Smooth muscle cell (in vitro differentiated cells): ENCODE measurements at regions not wholly inside any gene's neighbourhood (a gene's known extent, or its start where the extent isn't known, plus 50 kb on each side); places are given as distances from the start of the nearest gene placed in this dataset.

Source experiments
- DNase-seq: peaks from one replicate; lab custom pipeline; 2025; ENCODE audit not compliant: unreplicated experiment; lab: John Stamatoyannopoulos, UW
- H2AFZ ChIP-seq: fragments of 200-600 bp; sonication (generic); 2 replicates; pipeline ENCODE4 v1.6.0; 2016; ENCODE audit warnings: antibody characterized with exemption, low read depth, mild to moderate bottlenecking
- H3F3A ChIP-seq: fragments of 200-600 bp; sonication (generic); 2 replicates; pipeline ENCODE4 v1.6.0; 2017; ENCODE audit warnings: antibody characterized with exemption, low read depth
- H3K27ac ChIP-seq: fragments of 200-600 bp; sonication (generic); 2 replicates; pipeline ENCODE4 v1.5.1; 2016; ENCODE audit warnings: low read depth, mild to moderate bottlenecking
- H3K27me3 ChIP-seq: fragments of 200-600 bp; sonication (generic); 2 replicates; pipeline ENCODE4 v1.6.1; 2016; ENCODE audit warnings: low read depth, mild to moderate bottlenecking
- H3K36me3 ChIP-seq: fragments of 200-600 bp; sonication (generic); 2 replicates; pipeline ENCODE4 v1.5.1; 2016; ENCODE audit warnings: low read depth
- H3K4me1 ChIP-seq: fragments of 200-600 bp; sonication (generic); 2 replicates; pipeline ENCODE4 v1.5.1; 2016; ENCODE audit warnings: low read depth
- H3K4me2 ChIP-seq: fragments of 200-600 bp; sonication (generic); 2 replicates; pipeline ENCODE4 v1.6.0; 2016; ENCODE audit warnings: mild to moderate bottlenecking
- H3K4me3 ChIP-seq: fragments of 200-600 bp; sonication (generic); 2 replicates; pipeline ENCODE4 v1.5.1; 2016; ENCODE audit warnings: mild to moderate bottlenecking
- H3K79me2 ChIP-seq: fragments of 200-600 bp; sonication (generic); 2 replicates; pipeline ENCODE4 v1.6.0; 2016; ENCODE audit warnings: low read depth, mild to moderate bottlenecking
- H3K9ac ChIP-seq: fragments of 200-600 bp; sonication (generic); 2 replicates; pipeline ENCODE4 v1.6.0; 2016; ENCODE audit warnings: low read depth
- H3K9me3 ChIP-seq: fragments of 200-600 bp; sonication (generic); replicated peaks from 2 replicates; pipeline ENCODE4 v1.5.1; 2016; ENCODE audit warnings: low read depth
- H4K20me1 ChIP-seq: fragments of 200-600 bp; sonication (generic); 2 replicates; pipeline ENCODE4 v1.6.0; 2016; ENCODE audit warnings: low read depth
- WGBS: methylation state at CpG from one replicate; pipeline ENCODE4 v1.1.7; 2016; ENCODE audit warnings: low lambda C conversion rate; 5-methylcytosine and 5-hydroxymethylcytosine counted together
- TF ChIP-seq, protein P1 (sequence below): fragments of 200-600 bp; sonication (generic); IDR thresholded peaks from 2 replicates; pipeline ENCODE4 v1.5.1; 2017; ENCODE audit warnings: borderline replicate concordance, mild to moderate bottlenecking, antibody characterized with exemption; ENCODE audit not compliant: insufficient read depth, poor library complexity, severe bottlenecking

DNA sequence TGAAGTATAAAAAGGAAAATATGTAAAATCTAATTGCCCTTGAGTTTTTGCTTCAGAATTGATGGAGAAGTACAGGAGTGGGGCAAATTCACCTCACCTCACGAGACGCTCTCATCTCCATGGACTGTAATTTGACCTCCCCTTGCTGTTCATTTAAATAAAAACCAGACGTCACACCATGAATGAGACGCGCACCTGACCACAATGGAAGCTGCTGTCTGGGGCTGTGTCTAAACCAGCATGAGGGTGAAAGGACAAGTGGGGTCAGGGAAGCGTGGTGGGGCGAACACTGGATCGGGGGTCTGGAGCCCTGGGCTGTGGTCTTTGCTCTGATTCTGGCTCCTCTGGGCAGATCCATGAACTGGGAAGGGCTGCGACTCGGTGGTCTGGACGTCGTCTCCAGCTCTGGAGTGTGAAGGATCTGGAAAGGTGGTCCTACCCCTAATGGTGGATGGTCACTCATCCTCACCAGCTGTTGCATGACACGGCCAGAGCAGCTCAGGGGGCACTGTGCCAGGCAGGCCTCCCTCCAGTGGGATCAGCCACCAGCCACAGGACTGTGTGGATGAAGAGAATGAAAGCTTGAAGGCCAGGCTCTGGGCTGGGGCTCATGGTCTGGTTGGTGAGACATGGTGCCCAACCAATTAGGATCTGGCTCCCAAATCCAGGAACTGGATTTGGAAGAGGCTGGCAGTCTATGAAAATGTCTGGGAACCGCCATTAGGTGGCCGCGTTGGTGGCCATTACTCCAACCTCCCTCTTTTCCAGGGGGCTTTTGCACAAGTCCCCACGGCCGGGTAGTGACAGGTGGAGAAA is 728.6 kb downstream of the PTPRU start:
- peaks cover 7% of the 10 kb centered on the region for H3K4me1 ChIP-seq
- H3K4me2 ChIP-seq: no peak overlapping the region
- H3K9ac ChIP-seq: no peak overlapping the region
- no peak overlapping the region for H2AFZ ChIP-seq
- H3K4me3 ChIP-seq: no peak overlapping the region
- TF ChIP-seq, protein P1, sequence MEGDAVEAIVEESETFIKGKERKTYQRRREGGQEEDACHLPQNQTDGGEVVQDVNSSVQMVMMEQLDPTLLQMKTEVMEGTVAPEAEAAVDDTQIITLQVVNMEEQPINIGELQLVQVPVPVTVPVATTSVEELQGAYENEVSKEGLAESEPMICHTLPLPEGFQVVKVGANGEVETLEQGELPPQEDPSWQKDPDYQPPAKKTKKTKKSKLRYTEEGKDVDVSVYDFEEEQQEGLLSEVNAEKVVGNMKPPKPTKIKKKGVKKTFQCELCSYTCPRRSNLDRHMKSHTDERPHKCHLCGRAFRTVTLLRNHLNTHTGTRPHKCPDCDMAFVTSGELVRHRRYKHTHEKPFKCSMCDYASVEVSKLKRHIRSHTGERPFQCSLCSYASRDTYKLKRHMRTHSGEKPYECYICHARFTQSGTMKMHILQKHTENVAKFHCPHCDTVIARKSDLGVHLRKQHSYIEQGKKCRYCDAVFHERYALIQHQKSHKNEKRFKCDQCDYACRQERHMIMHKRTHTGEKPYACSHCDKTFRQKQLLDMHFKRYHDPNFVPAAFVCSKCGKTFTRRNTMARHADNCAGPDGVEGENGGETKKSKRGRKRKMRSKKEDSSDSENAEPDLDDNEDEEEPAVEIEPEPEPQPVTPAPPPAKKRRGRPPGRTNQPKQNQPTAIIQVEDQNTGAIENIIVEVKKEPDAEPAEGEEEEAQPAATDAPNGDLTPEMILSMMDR: no peak
- no peaks in the 10 kb centered on the region for H4K20me1 ChIP-seq
- DNase-seq: no peak
- no peaks in the 10 kb centered on the region for H3K27me3 ChIP-seq
- 93% methylated on average over 17 of the region's 18 CpGs for WGBS
- H3F3A ChIP-seq: no peaks in the 10 kb centered on the region
- no peaks in the 10 kb centered on the region for H3K79me2 ChIP-seq
- no peaks in the 10 kb centered on the region for H3K9me3 ChIP-seq
- no peak overlapping the region for H3K27ac ChIP-seq
- no peaks in the 10 kb centered on the region for H3K36me3 ChIP-seq

DNA sequence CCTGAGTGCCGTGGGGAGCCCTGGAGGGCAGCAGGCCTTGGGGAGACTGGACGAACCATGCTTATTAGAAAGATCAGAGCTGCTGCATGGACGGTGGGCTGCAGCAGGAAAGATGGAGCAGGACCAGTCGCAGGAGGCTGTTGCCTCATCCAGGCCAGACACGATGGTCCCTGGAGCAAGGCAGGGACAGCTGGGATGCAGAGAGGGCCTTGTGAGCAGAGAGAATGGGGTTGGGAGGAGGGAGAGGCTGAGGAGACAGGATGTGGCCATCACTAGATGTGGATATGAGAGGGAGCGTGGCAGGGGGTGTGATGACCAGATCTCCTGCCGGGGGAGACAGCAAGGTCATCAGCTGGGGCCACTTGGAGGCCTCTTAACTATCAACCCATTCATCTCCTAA is 727.6 kb downstream of the PTPRU start:
- Histone ChIP-seq H3F3A (no peaks in the 10 kb centered on the region), H3K9ac (no peak overlapping the region), H3K36me3 (no peaks in the 10 kb centered on the region), H3K27ac (no peak overlapping the region), H3K4me2 (no peak overlapping the region), H2AFZ (no peak overlapping the region), H3K4me1 (peaks cover 7% of the 10 kb centered on the region), H4K20me1 (no peaks in the 10 kb centered on the region), H3K79me2 (no peaks in the 10 kb centered on the region), H3K27me3 (no peaks in the 10 kb centered on the region), H3K9me3 (no peaks in the 10 kb centered on the region), H3K4me3 (no peak overlapping the region)
- DNase-seq: no peak
- 85% methylated on average over 7 of the region's 7 CpGs for WGBS
- TF ChIP-seq, protein P1: no peak

DNA sequence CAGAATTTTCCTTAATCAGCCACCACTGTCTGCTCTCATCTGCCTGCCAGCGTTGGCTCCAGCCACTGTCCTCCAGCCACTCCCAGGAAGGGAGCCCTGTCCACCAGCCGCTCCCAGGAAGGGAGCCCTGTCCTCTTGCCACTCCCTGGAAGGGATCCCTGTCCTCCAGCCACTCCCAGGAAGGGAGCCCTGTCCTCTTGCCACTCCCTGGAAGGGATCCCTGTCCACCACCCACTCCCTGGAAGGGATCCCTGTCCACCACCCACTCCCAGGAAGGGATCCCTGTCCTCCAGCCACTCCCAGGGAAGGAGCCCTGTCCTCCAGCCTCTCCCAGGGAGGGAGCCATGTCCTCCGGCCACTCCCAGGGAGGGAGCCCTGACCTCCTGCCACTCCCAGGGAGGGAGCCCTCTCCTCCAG is 726.5 kb downstream of the PTPRU start:
- Histone ChIP-seq H4K20me1 (no peaks in the 10 kb centered on the region), H3K36me3 (no peaks in the 10 kb centered on the region), H3F3A (no peaks in the 10 kb centered on the region), H2AFZ (no peak overlapping the region), H3K9ac (no peak overlapping the region), H3K4me3 (no peak overlapping the region), H3K4me1 (peaks cover 7% of the 10 kb centered on the region), H3K79me2 (no peaks in the 10 kb centered on the region), H3K9me3 (no peaks in the 10 kb centered on the region), H3K27ac (no peak overlapping the region), H3K27me3 (no peaks in the 10 kb centered on the region), H3K4me2 (no peak overlapping the region)
- no peak for DNase-seq
- TF ChIP-seq, protein P1: no peak
- WGBS: 79% methylated on average over 3 of the region's 3 CpGs

DNA sequence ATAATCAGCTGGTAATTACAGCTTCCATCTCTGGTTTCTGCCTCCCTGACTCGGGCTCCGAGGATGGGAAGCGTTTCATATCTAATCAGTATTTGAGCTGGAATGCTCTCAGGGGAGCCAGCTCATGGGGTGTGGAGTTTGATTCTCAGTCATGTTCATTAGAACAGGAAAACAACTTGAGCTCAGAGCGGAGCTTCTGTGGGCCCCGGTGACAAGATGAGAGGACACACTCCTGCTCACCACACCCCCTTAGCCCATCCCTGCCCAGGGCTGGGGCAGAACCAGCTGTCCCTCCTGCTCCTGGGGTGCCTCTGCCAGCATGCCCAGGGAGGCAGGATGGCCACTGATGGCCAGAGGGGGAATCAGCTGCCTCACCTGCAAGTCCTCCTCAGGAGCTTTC is 726.0 kb downstream of the PTPRU start:
- no peaks in the 10 kb centered on the region for H3F3A ChIP-seq
- no peak overlapping the region for H3K4me3 ChIP-seq
- H3K79me2 ChIP-seq: no peaks in the 10 kb centered on the region
- no peak for DNase-seq
- no peaks in the 10 kb centered on the region for H3K27me3 ChIP-seq
- H3K4me1 ChIP-seq: peaks cover 7% of the 10 kb centered on the region
- WGBS: 28% methylated on average over 5 of the region's 5 CpGs
- no peak overlapping the region for H3K9ac ChIP-seq
- no peak overlapping the region for H3K27ac ChIP-seq
- TF ChIP-seq, protein P1: no peak
- no peaks in the 10 kb centered on the region for H3K36me3 ChIP-seq
- H3K4me2 ChIP-seq: no peak overlapping the region
- no peaks in the 10 kb centered on the region for H4K20me1 ChIP-seq
- no peak overlapping the region for H2AFZ ChIP-seq
- no peaks in the 10 kb centered on the region for H3K9me3 ChIP-seq
